IMR-90 (cell line): ENCODE measurements at regions not wholly inside any gene's neighbourhood (a gene's known extent, or its start where the extent isn't known, plus 50 kb on each side); places are given as distances from the start of the nearest gene placed in this dataset.

Experiments
- ATAC-seq: fragments of 200-7000 bp; cut with Tn5 transposase; 2 replicates; pipeline ENCODE4 v1.9.1; 2020; ENCODE audit warnings: low read depth, mild to moderate bottlenecking, moderate library complexity
- BruUV-seq: library from RNA; stranded (reverse); fragments of 400-500 nt; replicated peaks from 2 replicates; lab custom pipeline; 2021; lab: Mats Ljungman, UMichigan
- CTCF ChIA-PET: fragments of 300-600 bp; formaldehyde crosslinking; extraction: SDS; loops from one replicate; lab custom pipeline; 2021; ENCODE audit warnings: antibody characterized with exemption; lab: Yijun Ruan, JAX
- POLR2A ChIA-PET: fragments of 300-600 bp; sonication (Branson Sonifier 250); formaldehyde crosslinking; loops from one replicate; lab custom pipeline; 2022; ENCODE audit warnings: antibody characterized with exemption; ENCODE audit not compliant: unreplicated experiment; lab: Charles Lee
- DNase-seq: peaks from one replicate; pipeline ENCODE4 v3.0.0; 2013
- H2AFZ ChIP-seq: replicated peaks from 2 replicates; pipeline ENCODE3; 2013; ENCODE audit warnings: low read length, mild to moderate bottlenecking; ENCODE audit not compliant: poor library complexity
- H2AK5ac ChIP-seq: 2 replicates; pipeline ENCODE4 v1.6.1; 2013; ENCODE audit warnings: low read depth, low read length, inconsistent platforms
- H2AK9ac ChIP-seq: replicated peaks from 2 replicates; pipeline ENCODE3; 2013; ENCODE audit warnings: mild to moderate bottlenecking, low read depth, low read length, moderate library complexity; ENCODE audit not compliant: poor library complexity
- H2BK120ac ChIP-seq: 2 replicates; pipeline ENCODE4 v1.6.1; 2013; ENCODE audit warnings: low read depth, low read length, inconsistent platforms
- H2BK15ac ChIP-seq: 3 replicates; pipeline ENCODE4 v1.6.1; 2013; ENCODE audit warnings: low read depth, low read length, inconsistent platforms
- H2BK20ac ChIP-seq: 2 replicates; pipeline ENCODE4 v1.6.1; 2013; ENCODE audit warnings: low read depth, mild to moderate bottlenecking, inconsistent platforms, low read length, moderate library complexity
- H2BK5ac ChIP-seq: 2 replicates; pipeline ENCODE4 v1.6.1; 2013; ENCODE audit warnings: mild to moderate bottlenecking, low read depth, low read length, inconsistent platforms; ENCODE audit not compliant: poor library complexity, severe bottlenecking
- H3K14ac ChIP-seq: replicated peaks from 2 replicates; pipeline ENCODE4 v1.6.1; 2013; ENCODE audit warnings: low read depth, low read length, inconsistent platforms
- H3K18ac ChIP-seq: 2 replicates; pipeline ENCODE4 v1.6.1; 2013; ENCODE audit warnings: low read depth, low read length, control low read depth
- H3K23ac ChIP-seq: 2 replicates; pipeline ENCODE4 v1.6.1; 2013; ENCODE audit warnings: low read depth, low read length, inconsistent platforms
- H3K27ac ChIP-seq: 2 replicates; pipeline ENCODE4 v1.5.1; 2013; ENCODE audit warnings: mild to moderate bottlenecking, control low read depth, low read length; ENCODE audit not compliant: insufficient read depth
- H3K27me3 ChIP-seq: 2 replicates; pipeline ENCODE4 v1.6.1; 2013; ENCODE audit warnings: low read length; ENCODE audit not compliant: control insufficient read depth, insufficient read depth
- H3K36me3 ChIP-seq: 2 replicates; pipeline ENCODE4 v1.6.1; 2013; ENCODE audit warnings: low read length, mixed read lengths; ENCODE audit not compliant: control insufficient read depth, insufficient read depth
- H3K4ac ChIP-seq: 2 replicates; pipeline ENCODE4 v1.6.1; 2013; ENCODE audit warnings: low read depth, low read length, inconsistent platforms
- H3K4me1 ChIP-seq: 2 replicates; pipeline ENCODE4 v1.6.1; 2013; ENCODE audit warnings: low read length, mixed read lengths; ENCODE audit not compliant: control insufficient read depth, insufficient read depth
- H3K4me2 ChIP-seq: 2 replicates; pipeline ENCODE4 v1.6.1; 2013; ENCODE audit warnings: low read depth, mild to moderate bottlenecking, control low read depth, low read length, moderate library complexity
- H3K4me3 ChIP-seq: 2 replicates; pipeline ENCODE4 v1.5.1; 2013; ENCODE audit warnings: low read depth, mild to moderate bottlenecking, control low read depth, low read length, moderate library complexity; ENCODE audit not compliant: insufficient read depth
- H3K56ac ChIP-seq: 2 replicates; pipeline ENCODE4 v1.6.1; 2013; ENCODE audit warnings: low read length, inconsistent platforms; ENCODE audit not compliant: insufficient read depth; ENCODE audit errors: extremely low read depth
- H3K79me1 ChIP-seq, 2 experiments: 2 replicates each; pipeline ENCODE4 v1.6.1; 2013; ENCODE audit warnings: low read length in 2 of 2, inconsistent platforms in 1 of 2, low read depth in 1 of 2
- H3K9ac ChIP-seq: 2 replicates; pipeline ENCODE4 v1.6.1; 2013; ENCODE audit warnings: low read depth, low read length, control low read depth
- H3K9me1 ChIP-seq: 2 replicates; pipeline ENCODE4 v1.6.1; 2013; ENCODE audit warnings: low read length, inconsistent platforms; ENCODE audit not compliant: insufficient read depth
- H3K9me3 ChIP-seq: 2 replicates; pipeline ENCODE4 v1.6.1; 2013; ENCODE audit warnings: low read length; ENCODE audit not compliant: control insufficient read depth, insufficient read depth
- H4K20me1 ChIP-seq: 2 replicates; pipeline ENCODE4 v1.6.1; 2013; ENCODE audit warnings: low read length, inconsistent platforms; ENCODE audit not compliant: insufficient read depth
- H4K5ac ChIP-seq: 2 replicates; pipeline ENCODE4 v1.6.1; 2013; ENCODE audit warnings: mild to moderate bottlenecking, low read depth, low read length, control low read depth
- H4K8ac ChIP-seq, 2 experiments: 2 replicates each; pipeline ENCODE4 v1.6.1; 2013; ENCODE audit warnings: low read depth in 2 of 2, low read length in 2 of 2, control low read depth in 1 of 2, inconsistent platforms in 1 of 2
- H4K91ac ChIP-seq: 2 replicates; pipeline ENCODE4 v1.6.1; 2013; ENCODE audit warnings: low read depth, low read length, inconsistent platforms; ENCODE audit not compliant: insufficient read depth
- CEBPB ChIP-seq: IDR thresholded peaks from 2 replicates; pipeline ENCODE4 v1.6.1; 2012; ENCODE audit warnings: low read depth, low read length, improper control_type of control experiment
- CHD1 ChIP-seq: IDR thresholded peaks from 2 replicates; pipeline ENCODE4 v1.6.1; 2012; ENCODE audit warnings: low read depth, low read length, improper control_type of control experiment
- MAZ ChIP-seq: IDR thresholded peaks from 2 replicates; pipeline ENCODE4 v1.6.1; 2012; ENCODE audit warnings: low read depth, mild to moderate bottlenecking, low read length, improper control_type of control experiment, moderate library complexity, borderline replicate concordance
- MXI1 ChIP-seq: IDR thresholded peaks from 2 replicates; pipeline ENCODE4 v1.6.1; 2012; ENCODE audit warnings: low read depth, mild to moderate bottlenecking, low read length, moderate library complexity, borderline replicate concordance
- POLR2A ChIP-seq: IDR thresholded peaks from 2 replicates; pipeline ENCODE4 v1.6.1; 2012; ENCODE audit warnings: mild to moderate bottlenecking, low read depth, low read length
- RFX5 ChIP-seq: IDR thresholded peaks from 2 replicates; pipeline ENCODE4 v1.8.0; 2012; ENCODE audit warnings: low read depth, mild to moderate bottlenecking, low read length, moderate library complexity
- SMC3 ChIP-seq: fragments of 150-350 bp; IDR thresholded peaks from 2 replicates; pipeline ENCODE4 v1.6.1; 2016; ENCODE audit warnings: low read depth, mild to moderate bottlenecking, antibody characterized with exemption, low read length, moderate library complexity
- USF2 ChIP-seq: fragments of 150-350 bp; IDR thresholded peaks from 2 replicates; pipeline ENCODE4 v1.6.1; 2017; ENCODE audit warnings: mild to moderate bottlenecking, antibody characterized with exemption, low read length, low read depth
- WGBS, 2 experiments: methylation state at CpG; one replicate each; pipeline versions ENCODE4 v1.1.5 to v1.1.7; 2013; ENCODE audit warnings: missing lambda C conversion rate in 2 of 2; ENCODE audit not compliant: insufficient read length in 1 of 2; ENCODE audit errors: extremely low coverage in 2 of 2; 5-methylcytosine and 5-hydroxymethylcytosine counted together
- dilution Hi-C: fragments of 300-500 bp; cut with HindIII; formaldehyde crosslinking; loops from one replicate; pipeline ENCODE4 v1.14.3; 2018; ENCODE audit warnings: low sequenced_read_pairs; ENCODE audit not compliant: unreplicated experiment
- in situ Hi-C: fragments of 300-500 bp; cut with MboI; formaldehyde crosslinking; loops from 3 replicates; pipeline ENCODE4 v1.14.3; 2019; ENCODE audit warnings: low sequenced_read_pairs, inconsistent platforms, mixed read lengths
- intact Hi-C: fragments of 100-400 bp; cut with micrococcal nuclease; formaldehyde crosslinking; loops from 2 replicates; pipeline ENCODE4 v1.10.0; 2022
- TF ChIP-seq, protein P1 (sequence below): conservative IDR thresholded peaks from 2 replicates; pipeline ENCODE4 v1.5.1; 2012; ENCODE audit warnings: mild to moderate bottlenecking, low read depth, low read length, improper control_type of control experiment

DNA sequence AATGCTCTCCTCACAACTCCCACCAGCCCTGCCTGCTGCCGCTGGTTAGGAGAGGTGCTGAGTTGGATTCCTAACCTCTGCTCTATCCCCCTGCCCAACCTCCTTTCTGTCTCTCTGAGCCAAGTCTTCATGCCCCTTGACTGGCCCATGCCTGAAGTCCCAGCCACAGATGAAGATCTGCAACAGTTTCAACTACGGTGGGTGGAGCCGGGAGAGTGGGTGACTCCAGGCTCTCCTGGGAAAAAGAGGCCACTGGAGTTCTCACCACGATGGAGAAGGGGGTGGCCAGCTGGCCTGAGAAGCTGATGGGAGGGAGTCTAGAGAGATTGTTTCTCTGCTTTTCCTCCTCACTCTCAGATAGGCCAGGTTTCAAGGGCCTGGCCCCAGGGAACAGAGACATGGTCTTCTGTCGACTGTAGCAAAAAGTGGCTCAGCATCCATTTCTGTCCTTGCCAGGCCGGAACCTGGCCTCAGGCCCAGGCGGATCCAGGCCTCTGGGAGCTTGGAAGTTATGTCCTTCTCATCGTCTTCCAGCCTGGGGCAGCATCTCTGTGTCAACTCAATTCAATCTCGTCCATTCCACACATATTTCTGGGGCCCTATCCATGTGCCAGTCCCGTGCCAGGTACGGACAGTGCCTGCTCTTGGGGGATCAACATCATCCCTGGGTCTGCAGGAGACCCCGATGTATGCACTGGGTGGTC is 75.3 kb downstream of the INHBB start:
- POLR2A ChIA-PET: interaction anchor here (0.6 kb wide), 1 partner anchor 13 kb away, joined by 5 read pairs; no protein-coding TSS in a partner anchor
- intact Hi-C loops: no loop called here

More for the DNA sequence above, 75.3 kb downstream of the INHBB start:
- Histone ChIP-seq H2AK5ac (no peak overlapping the region), H2BK120ac (no peak overlapping the region), H2AK9ac (no peak overlapping the region), H3K56ac (no peak overlapping the region), H3K9me3 (no peaks in the 10 kb centered on the region; the same call in 1 of the 2 replicates), H3K4me1 (no peaks in the 10 kb centered on the region), H3K14ac (no peak overlapping the region), H2AFZ (no peak overlapping the region), H3K18ac (no peak overlapping the region), H3K27ac (no peak overlapping the region), H2BK5ac (no peak overlapping the region), H4K20me1 (no peaks in the 10 kb centered on the region), H2BK20ac (no peak overlapping the region), H3K4me2 (no peak overlapping the region), H4K5ac (no peak overlapping the region), H3K4ac (no peak overlapping the region), H2BK15ac (no peak overlapping the region), H3K9ac (no peak overlapping the region), H3K27me3 (peaks cover 80% of the 10 kb centered on the region), H3K36me3 (no peaks in the 10 kb centered on the region), H4K91ac (no peak overlapping the region), H3K4me3 (no peak overlapping the region), H4K8ac (no peak overlapping the region), H3K9me1 (no peaks in the 10 kb centered on the region; the same call in 1 of the 2 replicates), H3K79me1 (no peaks in the 10 kb centered on the region), H3K23ac (no peak overlapping the region)
- 66% methylated on average over 6 of the region's 12 CpGs; no CpG with 5 or more reads in 1 of the 2 experiments for WGBS, 2 experiments
- ATAC-seq: no peak
- TF ChIP-seq RFX5 (no peak), MXI1 (no peak), CEBPB (no peak), SMC3 (no peak), POLR2A (no peak), MAZ (no peak), CHD1 (no peak), USF2 (no peak)
- TF ChIP-seq, protein P1, sequence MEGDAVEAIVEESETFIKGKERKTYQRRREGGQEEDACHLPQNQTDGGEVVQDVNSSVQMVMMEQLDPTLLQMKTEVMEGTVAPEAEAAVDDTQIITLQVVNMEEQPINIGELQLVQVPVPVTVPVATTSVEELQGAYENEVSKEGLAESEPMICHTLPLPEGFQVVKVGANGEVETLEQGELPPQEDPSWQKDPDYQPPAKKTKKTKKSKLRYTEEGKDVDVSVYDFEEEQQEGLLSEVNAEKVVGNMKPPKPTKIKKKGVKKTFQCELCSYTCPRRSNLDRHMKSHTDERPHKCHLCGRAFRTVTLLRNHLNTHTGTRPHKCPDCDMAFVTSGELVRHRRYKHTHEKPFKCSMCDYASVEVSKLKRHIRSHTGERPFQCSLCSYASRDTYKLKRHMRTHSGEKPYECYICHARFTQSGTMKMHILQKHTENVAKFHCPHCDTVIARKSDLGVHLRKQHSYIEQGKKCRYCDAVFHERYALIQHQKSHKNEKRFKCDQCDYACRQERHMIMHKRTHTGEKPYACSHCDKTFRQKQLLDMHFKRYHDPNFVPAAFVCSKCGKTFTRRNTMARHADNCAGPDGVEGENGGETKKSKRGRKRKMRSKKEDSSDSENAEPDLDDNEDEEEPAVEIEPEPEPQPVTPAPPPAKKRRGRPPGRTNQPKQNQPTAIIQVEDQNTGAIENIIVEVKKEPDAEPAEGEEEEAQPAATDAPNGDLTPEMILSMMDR: no peak
- in situ Hi-C loops: no loop called here
- CTCF ChIA-PET: no interaction called here
- no TSS peak for BruUV-seq
- dilution Hi-C loops: no loop called here
- no peak for DNase-seq
